Neuronal stem cell (in vitro differentiated cells): ENCODE measurements at regions not wholly inside any gene's neighbourhood (a gene's known extent, or its start where the extent isn't known, plus 50 kb on each side); places are given as distances from the start of the nearest gene placed in this dataset.
"Not testable (repeated sequence)": the region's sequence is repeated elsewhere in the genome, so short reads cannot be mapped to it uniquely, and the experiment has no call there.

ENCODE experiments used
- DNase-seq: peaks from one replicate; pipeline ENCODE4 v3.0.0-alpha.2; 2013; ENCODE audit warnings: low spot score
- H2AFZ ChIP-seq: one replicate; pipeline ENCODE4 v1.6.1; 2013; ENCODE audit warnings: mild to moderate bottlenecking, low read length, inconsistent platforms
- H2AK5ac ChIP-seq: 2 replicates; pipeline ENCODE4 v1.6.1; 2013; ENCODE audit warnings: low read depth, mild to moderate bottlenecking, inconsistent platforms, low read length, moderate library complexity, mixed read lengths
- H2BK120ac ChIP-seq: 2 replicates; pipeline ENCODE4 v1.6.1; 2013; ENCODE audit warnings: low read depth, mild to moderate bottlenecking, inconsistent platforms, low read length, moderate library complexity, mixed read lengths
- H2BK12ac ChIP-seq: one replicate; pipeline ENCODE4 v1.6.1; 2013; ENCODE audit warnings: low read length, inconsistent platforms
- H2BK15ac ChIP-seq: 2 replicates; pipeline ENCODE4 v1.6.1; 2013; ENCODE audit warnings: mild to moderate bottlenecking, low read length, inconsistent platforms, mixed read lengths
- H2BK5ac ChIP-seq: one replicate; pipeline ENCODE4 v1.6.1; 2013; ENCODE audit warnings: inconsistent platforms, mild to moderate bottlenecking, low read length, moderate library complexity
- H3K14ac ChIP-seq: one replicate; pipeline ENCODE4 v1.6.1; 2013; ENCODE audit warnings: low read length, inconsistent platforms
- H3K18ac ChIP-seq: 2 replicates; pipeline ENCODE4 v1.6.1; 2013; ENCODE audit warnings: low read length, inconsistent platforms
- H3K23ac ChIP-seq: 2 replicates; pipeline ENCODE4 v1.6.1; 2013; ENCODE audit warnings: low read depth, mild to moderate bottlenecking, mixed read lengths, low read length, inconsistent platforms; ENCODE audit not compliant: poor library complexity
- H3K27ac ChIP-seq: replicated peaks from 3 replicates; pipeline ENCODE4 v1.5.1; 2013; ENCODE audit warnings: low read length, inconsistent platforms
- H3K27me3 ChIP-seq, 3 experiments: 2 replicates each; pipeline ENCODE4 v1.6.1; 2013; ENCODE audit warnings: low read length in 3 of 3, mild to moderate bottlenecking in 2 of 3, inconsistent platforms in 1 of 3, low read depth in 1 of 3, mixed read lengths in 1 of 3, moderate library complexity in 1 of 3; ENCODE audit not compliant: control insufficient read depth in 3 of 3, insufficient read depth in 3 of 3
- H3K36me3 ChIP-seq, 2 donors: replicated peaks in 1 of 2; 2 replicates each; pipeline ENCODE4 v1.6.1; 2013; ENCODE audit warnings: low read length in 2 of 2; ENCODE audit not compliant: control insufficient read depth in 2 of 2, insufficient read depth in 2 of 2
- H3K4ac ChIP-seq: 2 replicates; pipeline ENCODE4 v1.6.1; 2013; ENCODE audit warnings: inconsistent platforms, mild to moderate bottlenecking, low read length, moderate library complexity
- H3K4me1 ChIP-seq, 2 donors: 1 replicate in 1 of 2; 2 replicates in 1 of 2; pipeline ENCODE4 v1.6.1; 2013; ENCODE audit warnings: low read length in 2 of 2, low read depth in 1 of 2; ENCODE audit not compliant: control insufficient read depth in 2 of 2, insufficient read depth in 1 of 2
- H3K4me2 ChIP-seq: one replicate; pipeline ENCODE4 v1.6.1; 2013; ENCODE audit warnings: mild to moderate bottlenecking, low read length, inconsistent platforms; ENCODE audit not compliant: insufficient read depth, poor library complexity, severe bottlenecking
- H3K4me3 ChIP-seq, 2 donors: 2 replicates each; pipeline ENCODE4 v1.5.1; 2013; ENCODE audit warnings: low read length in 2 of 2, mild to moderate bottlenecking in 2 of 2, inconsistent platforms in 1 of 2, moderate library complexity in 1 of 2
- H3K79me1 ChIP-seq: one replicate; pipeline ENCODE4 v1.6.1; 2013; ENCODE audit warnings: low read depth, mild to moderate bottlenecking, inconsistent platforms, low read length, moderate library complexity
- H3K9ac ChIP-seq: one replicate; pipeline ENCODE4 v1.6.1; 2013; ENCODE audit warnings: mild to moderate bottlenecking, low read depth, low read length, inconsistent platforms; ENCODE audit not compliant: poor library complexity
- H3K9me3 ChIP-seq, 2 donors: replicated peaks in 1 of 2; 2 replicates each; pipeline versions ENCODE3 to v1.6.1; 2013; ENCODE audit warnings: low read length in 2 of 2, mild to moderate bottlenecking in 2 of 2, inconsistent platforms in 1 of 2, low read depth in 1 of 2, mixed read lengths in 1 of 2, moderate library complexity in 1 of 2; ENCODE audit not compliant: control insufficient read depth in 2 of 2, insufficient read depth in 1 of 2
- H4K8ac ChIP-seq: one replicate; pipeline ENCODE4 v1.6.1; 2013; ENCODE audit warnings: low read depth, mild to moderate bottlenecking, inconsistent platforms, low read length, moderate library complexity
- H4K91ac ChIP-seq: one replicate; pipeline ENCODE4 v1.6.1; 2013; ENCODE audit warnings: low read length, low read depth, mild to moderate bottlenecking, inconsistent platforms; ENCODE audit not compliant: poor library complexity
- WGBS, 2 donors: extraction: QIAGEN DNeasy Blood & Tissue Kit; methylation state at CpG; one replicate each; pipeline ENCODE4 v1.1.7; 2013; ENCODE audit warnings: missing lambda C conversion rate in 2 of 2, mixed read lengths in 1 of 2; ENCODE audit not compliant: insufficient read length in 2 of 2, insufficient replicate concordance in 1 of 2; ENCODE audit errors: extremely low coverage in 2 of 2; 5-methylcytosine and 5-hydroxymethylcytosine counted together

DNA sequence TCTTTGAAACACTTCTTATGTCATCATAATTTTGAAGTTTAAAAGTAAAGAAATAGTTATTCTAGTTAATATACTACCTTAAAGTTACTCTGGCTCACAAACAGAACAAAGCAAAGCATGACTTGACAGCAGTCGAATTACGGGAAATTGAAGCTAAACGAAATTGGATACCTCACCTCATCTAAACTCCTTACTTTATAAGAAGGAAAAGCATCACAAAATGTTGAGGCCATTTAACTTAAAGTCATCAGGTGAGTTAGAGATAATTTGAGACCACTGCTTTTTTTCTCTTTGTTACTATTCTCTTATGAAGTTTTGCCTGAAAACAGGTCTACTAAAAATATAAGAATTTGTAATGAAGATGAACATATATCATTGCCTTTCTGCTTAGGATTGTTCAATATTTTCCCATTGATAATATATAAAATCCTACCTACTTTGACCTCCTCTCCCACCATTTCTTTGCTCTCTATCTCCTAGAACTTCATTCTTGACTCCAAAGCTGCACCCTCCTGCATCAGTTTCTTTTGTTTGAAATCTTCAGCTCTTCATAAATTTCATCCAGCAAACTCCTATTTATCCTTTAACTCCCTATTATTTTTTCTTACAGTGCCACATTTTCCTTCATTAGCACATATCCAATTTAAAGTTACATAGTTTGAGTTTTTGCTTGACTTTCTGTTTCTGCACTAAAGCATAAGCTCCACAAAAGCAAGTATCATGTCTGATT lies 510.7 kb upstream of the ZNF337 start:
- Histone ChIP-seq H2BK15ac (no peak overlapping the region), H3K79me1 (no peaks in the 10 kb centered on the region), H2BK5ac (no peak overlapping the region), H3K9me3 (peaks cover 0 to 4% of the 10 kb centered on the region in 2 donors), H3K4ac (no peak overlapping the region), H3K14ac (no peak overlapping the region), H3K9ac (no peak overlapping the region), H2AK5ac (no peak overlapping the region), H4K8ac (no peak overlapping the region), H3K23ac (no peak overlapping the region), H2BK120ac (no peak overlapping the region), H2BK12ac (no peak overlapping the region), H4K91ac (no peak overlapping the region), H3K4me3 (no peak overlapping the region), H3K18ac (no peak overlapping the region), H3K4me2 (no peak overlapping the region), H2AFZ (no peak overlapping the region), H3K36me3 (no peaks in the 10 kb centered on the region), H3K4me1 (no peaks in the 10 kb centered on the region), H3K27me3 (peaks cover 12 to 36% (median 23%) of the 10 kb centered on the region in 3 experiments), H3K27ac (no peak overlapping the region)
- WGBS, 2 donors: no CpG with 5 or more reads among the region's 3 CpGs
- no peak for DNase-seq

GRCh38 chr20:26205350-26205749 lies 508.7 kb upstream of the ZNF337 start:
- H3K9me3 ChIP-seq: peaks cover 0 to 4% of the 10 kb centered on the region in 2 donors
- H3K4me2 ChIP-seq: no peak overlapping the region
- H2BK5ac ChIP-seq: no peak overlapping the region
- no peak overlapping the region for H3K9ac ChIP-seq
- no peak overlapping the region for H3K27ac ChIP-seq
- H2BK120ac ChIP-seq: no peak overlapping the region
- no peak overlapping the region for H3K4ac ChIP-seq
- H3K23ac ChIP-seq: no peak overlapping the region
- H3K18ac ChIP-seq: no peak overlapping the region
- no peak overlapping the region for H2AFZ ChIP-seq
- H3K14ac ChIP-seq: no peak overlapping the region
- no peaks in the 10 kb centered on the region for H3K4me1 ChIP-seq
- H3K4me3 ChIP-seq: no peak overlapping the region
- H3K27me3 ChIP-seq: peaks cover 12 to 33% (median 23%) of the 10 kb centered on the region in 3 experiments
- no peaks in the 10 kb centered on the region for H3K36me3 ChIP-seq
- no peak overlapping the region for H2BK12ac ChIP-seq
- WGBS, 2 donors: no CpG with 5 or more reads among the region's 1 CpG
- H2AK5ac ChIP-seq: no peak overlapping the region
- no peak overlapping the region for H4K91ac ChIP-seq
- no peak for DNase-seq
- no peak overlapping the region for H4K8ac ChIP-seq
- no peak overlapping the region for H2BK15ac ChIP-seq
- H3K79me1 ChIP-seq: no peaks in the 10 kb centered on the region

DNA sequence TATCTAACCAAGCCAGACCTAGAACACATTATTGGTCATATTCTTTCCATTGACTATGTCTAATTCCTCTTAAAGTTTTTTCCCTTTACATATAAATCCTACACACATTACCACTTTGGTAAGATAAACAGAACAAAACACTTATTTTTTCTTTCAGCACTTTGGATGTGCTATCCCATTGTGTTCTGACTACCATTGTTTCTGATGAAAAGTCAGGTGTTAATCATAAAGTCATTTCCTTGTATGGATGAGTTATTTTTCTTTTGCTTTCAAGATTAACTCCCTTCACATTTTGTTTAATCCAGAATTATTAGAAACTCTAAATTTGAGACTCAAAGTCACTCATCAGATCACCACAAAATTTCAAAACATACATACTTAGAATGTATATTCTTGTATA lies 504.4 kb upstream of the ZNF337 start:
- DNase-seq: not testable (repeated sequence)

DNA sequence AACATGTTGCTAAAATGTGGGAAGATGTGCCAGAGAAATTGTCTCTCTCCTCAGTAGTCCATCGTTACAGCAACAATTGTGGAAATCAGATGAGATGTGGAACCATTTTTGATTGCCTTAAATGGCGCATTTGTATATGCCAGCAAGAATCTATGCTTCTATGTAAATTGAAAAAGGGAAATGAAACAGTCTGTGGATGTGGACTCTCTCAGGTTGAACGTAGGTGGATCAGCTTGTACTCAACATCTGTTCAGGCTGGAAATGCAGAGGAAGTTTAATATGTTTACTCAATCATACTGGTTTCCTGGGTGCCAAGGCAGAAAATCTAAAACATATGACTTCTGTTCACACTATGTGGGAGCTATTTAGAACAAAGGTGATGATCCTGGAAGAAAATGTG lies 490.7 kb upstream of the ZNF337 start:
- not testable (repeated sequence) for H3K18ac ChIP-seq, H3K14ac ChIP-seq, H3K4me2 ChIP-seq, H3K23ac ChIP-seq, H3K4me1 ChIP-seq, H3K36me3 ChIP-seq, H2AK5ac ChIP-seq, H4K8ac ChIP-seq, H3K27ac ChIP-seq, H2BK15ac ChIP-seq, H2BK120ac ChIP-seq, H2AFZ ChIP-seq, H3K4ac ChIP-seq, H2BK12ac ChIP-seq, H3K9ac ChIP-seq, H3K9me3 ChIP-seq, H2BK5ac ChIP-seq, H3K4me3 ChIP-seq, H3K27me3 ChIP-seq, H3K79me1 ChIP-seq, DNase-seq, H4K91ac ChIP-seq
- no CpG with 5 or more reads among the region's 3 CpGs for WGBS, 2 donors

More for the DNA sequence above, 504.4 kb upstream of the ZNF337 start:
- not testable (repeated sequence) for H3K4ac ChIP-seq, H2BK5ac ChIP-seq, H3K14ac ChIP-seq, H2BK15ac ChIP-seq, H3K9me3 ChIP-seq, H3K79me1 ChIP-seq, H3K4me3 ChIP-seq, H3K36me3 ChIP-seq, H3K9ac ChIP-seq, H2AK5ac ChIP-seq, H4K8ac ChIP-seq, H3K4me2 ChIP-seq, H3K18ac ChIP-seq, H3K23ac ChIP-seq, H2BK120ac ChIP-seq, H2AFZ ChIP-seq, H4K91ac ChIP-seq, H3K4me1 ChIP-seq, H2BK12ac ChIP-seq, H3K27ac ChIP-seq, H3K27me3 ChIP-seq
